ENCODE measurements at regions not wholly inside any gene's neighbourhood (a gene's known extent, or its start where the extent isn't known, plus 50 kb on each side); places are given as distances from the start of the nearest gene placed in this dataset.

DNA sequence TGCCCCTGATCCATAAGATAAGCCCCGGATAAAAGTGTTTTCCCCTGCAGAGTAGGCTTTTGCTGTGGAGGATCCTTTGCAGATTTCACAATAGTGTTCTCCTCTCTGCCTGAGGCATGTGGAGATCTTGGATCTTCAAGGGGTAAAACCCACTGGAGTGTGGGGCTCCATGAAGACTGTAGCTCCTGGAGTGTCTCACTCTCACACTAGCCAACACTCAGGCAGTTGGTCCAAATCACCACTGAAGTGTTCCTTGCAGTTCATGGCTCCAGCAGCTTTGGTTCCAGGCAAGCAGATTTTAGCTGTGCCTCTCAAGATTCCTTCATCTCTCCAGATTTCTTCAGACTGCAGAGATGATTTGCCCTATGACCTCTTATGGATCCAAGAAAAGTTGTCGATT, 665.3 kb downstream of the TNS3 start:
- Mint-ChIP-seq H3K27me3 (ENCODE audit: low read depth) (no peaks in the 10 kb centered on the region), H3K4me1 (no peaks in the 10 kb centered on the region), H3K36me3 (no peaks in the 10 kb centered on the region), H3K9me3 (peaks cover 16% of the 10 kb centered on the region), H3K4me3 (no peak overlapping the region), H3K27ac (no peak overlapping the region)
- POLR2A ChIA-PET, result no interaction called here
- TF ChIP-seq TCF7 (CRISPR knock-in tag; IDR thresholded peaks at IDR 0.05; ENCODE audit: low read depth) (no peak), GRHL2 (CRISPR knock-in tag; IDR thresholded peaks at IDR 0.05; ENCODE audit: insufficient replicate concordance, severe bottlenecking) (no peak), FOXP1 (CRISPR knock-in tag; IDR thresholded peaks at IDR 0.05; ENCODE audit: borderline replicate concordance) (no peak), ELF4 (CRISPR knock-in tag; IDR thresholded peaks at IDR 0.05; ENCODE audit: low read depth) (no peak)
- TF ChIP-seq, protein P1, sequence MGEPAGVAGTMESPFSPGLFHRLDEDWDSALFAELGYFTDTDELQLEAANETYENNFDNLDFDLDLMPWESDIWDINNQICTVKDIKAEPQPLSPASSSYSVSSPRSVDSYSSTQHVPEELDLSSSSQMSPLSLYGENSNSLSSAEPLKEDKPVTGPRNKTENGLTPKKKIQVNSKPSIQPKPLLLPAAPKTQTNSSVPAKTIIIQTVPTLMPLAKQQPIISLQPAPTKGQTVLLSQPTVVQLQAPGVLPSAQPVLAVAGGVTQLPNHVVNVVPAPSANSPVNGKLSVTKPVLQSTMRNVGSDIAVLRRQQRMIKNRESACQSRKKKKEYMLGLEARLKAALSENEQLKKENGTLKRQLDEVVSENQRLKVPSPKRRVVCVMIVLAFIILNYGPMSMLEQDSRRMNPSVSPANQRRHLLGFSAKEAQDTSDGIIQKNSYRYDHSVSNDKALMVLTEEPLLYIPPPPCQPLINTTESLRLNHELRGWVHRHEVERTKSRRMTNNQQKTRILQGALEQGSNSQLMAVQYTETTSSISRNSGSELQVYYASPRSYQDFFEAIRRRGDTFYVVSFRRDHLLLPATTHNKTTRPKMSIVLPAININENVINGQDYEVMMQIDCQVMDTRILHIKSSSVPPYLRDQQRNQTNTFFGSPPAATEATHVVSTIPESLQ (CRISPR knock-in tag; IDR thresholded peaks at IDR 0.05), result no peak
- CTCF ChIA-PET, result no interaction called here
- ATAC-seq, result no peak
- DNase-seq (ENCODE audit: low spot score), result no peak

DNA sequence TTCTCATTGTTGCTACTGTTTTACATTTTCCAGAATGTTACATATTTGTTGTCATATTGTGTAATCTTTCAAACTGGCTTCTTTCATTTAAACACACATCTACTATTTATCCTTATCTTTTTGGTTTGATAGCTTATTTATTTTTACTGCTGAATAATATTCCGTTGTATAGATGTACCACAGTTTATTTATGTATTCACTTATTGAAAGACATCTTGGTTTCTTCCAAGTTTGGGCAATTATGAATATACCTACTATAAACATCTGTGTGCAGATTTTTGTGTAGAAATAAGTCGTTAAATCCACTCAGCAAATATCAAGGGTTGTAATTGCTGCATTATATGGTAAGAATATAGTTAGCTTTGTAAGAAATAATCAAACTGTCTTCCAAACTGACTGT, 669.2 kb downstream of the TNS3 start:
- ATAC-seq (no peak), DNase-seq (ENCODE audit: low spot score) (no peak)
- TF ChIP-seq, protein P2, sequence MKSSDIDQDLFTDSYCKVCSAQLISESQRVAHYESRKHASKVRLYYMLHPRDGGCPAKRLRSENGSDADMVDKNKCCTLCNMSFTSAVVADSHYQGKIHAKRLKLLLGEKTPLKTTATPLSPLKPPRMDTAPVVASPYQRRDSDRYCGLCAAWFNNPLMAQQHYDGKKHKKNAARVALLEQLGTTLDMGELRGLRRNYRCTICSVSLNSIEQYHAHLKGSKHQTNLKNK (CRISPR knock-in tag; IDR thresholded peaks at IDR 0.05), result no peak
- TF ChIP-seq, protein P3, sequence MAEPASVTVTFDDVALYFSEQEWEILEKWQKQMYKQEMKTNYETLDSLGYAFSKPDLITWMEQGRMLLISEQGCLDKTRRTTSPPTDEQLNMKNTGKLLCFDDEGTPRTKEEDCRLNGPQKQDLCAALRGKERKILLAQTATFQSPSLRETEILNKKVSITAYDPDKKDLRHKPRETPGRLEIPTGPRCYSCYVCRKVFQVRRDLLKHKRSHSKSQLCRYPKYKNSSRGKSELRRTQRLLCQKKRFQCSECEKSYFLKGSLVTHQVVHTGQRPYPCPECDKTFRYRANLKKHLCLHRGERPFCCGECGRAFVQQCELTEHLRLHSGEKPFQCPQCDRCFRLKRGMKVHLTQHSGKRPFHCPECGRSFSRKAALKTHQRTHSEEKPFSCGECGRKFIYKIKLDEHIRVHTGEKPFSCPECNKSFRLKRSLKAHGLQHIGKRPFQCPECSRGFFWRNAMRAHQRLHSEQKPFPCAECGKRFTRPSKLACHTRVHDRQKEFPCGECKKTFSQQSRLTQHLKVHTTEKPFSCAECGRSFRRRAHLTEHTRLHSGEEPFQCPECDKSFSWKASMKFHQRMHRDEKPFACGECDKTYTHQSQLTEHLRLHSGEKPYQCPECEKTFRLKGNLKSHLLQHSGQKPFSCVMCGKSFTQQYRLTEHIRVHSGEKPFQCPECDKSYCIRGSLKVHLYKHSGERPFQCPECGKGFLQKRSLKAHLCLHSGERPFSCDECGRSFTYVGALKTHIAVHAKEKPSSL (CRISPR knock-in tag; conservative IDR thresholded peaks at IDR 0.05), result no peak
- TF ChIP-seq TCF7 (CRISPR knock-in tag; IDR thresholded peaks at IDR 0.05; ENCODE audit: low read depth) (no peak), TEAD1 (CRISPR knock-in tag; IDR thresholded peaks at IDR 0.05) (no peak), TP53 (CRISPR knock-in tag; IDR thresholded peaks at IDR 0.05) (no peak), NR2C2 (CRISPR knock-in tag; IDR thresholded peaks at IDR 0.05) (no peak)
- TF ChIP-seq, protein P4, sequence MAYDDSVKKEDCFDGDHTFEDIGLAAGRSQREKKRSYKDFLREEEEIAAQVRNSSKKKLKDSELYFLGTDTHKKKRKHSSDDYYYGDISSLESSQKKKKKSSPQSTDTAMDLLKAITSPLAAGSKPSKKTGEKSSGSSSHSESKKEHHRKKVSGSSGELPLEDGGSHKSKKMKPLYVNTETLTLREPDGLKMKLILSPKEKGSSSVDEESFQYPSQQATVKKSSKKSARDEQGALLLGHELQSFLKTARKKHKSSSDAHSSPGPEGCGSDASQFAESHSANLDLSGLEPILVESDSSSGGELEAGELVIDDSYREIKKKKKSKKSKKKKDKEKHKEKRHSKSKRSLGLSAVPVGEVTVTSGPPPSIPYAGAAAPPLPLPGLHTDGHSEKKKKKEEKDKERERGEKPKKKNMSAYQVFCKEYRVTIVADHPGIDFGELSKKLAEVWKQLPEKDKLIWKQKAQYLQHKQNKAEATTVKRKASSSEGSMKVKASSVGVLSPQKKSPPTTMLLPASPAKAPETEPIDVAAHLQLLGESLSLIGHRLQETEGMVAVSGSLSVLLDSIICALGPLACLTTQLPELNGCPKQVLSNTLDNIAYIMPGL (CRISPR knock-in tag; IDR thresholded peaks at IDR 0.05), result no peak
- Mint-ChIP-seq H3K4me1 (no peaks in the 10 kb centered on the region; the same call in 1 of the 2 replicates), H3K4me3 (no peak overlapping the region), H3K27ac (no peak overlapping the region), H3K9me3 (peaks cover 23% of the 10 kb centered on the region), H3K36me3 (no peaks in the 10 kb centered on the region), H3K27me3 (ENCODE audit: low read depth) (no peaks in the 10 kb centered on the region; the same call in 1 of the 2 replicates)
- ChIA-PET POLR2A (no interaction called here), CTCF (no interaction called here)

DNA sequence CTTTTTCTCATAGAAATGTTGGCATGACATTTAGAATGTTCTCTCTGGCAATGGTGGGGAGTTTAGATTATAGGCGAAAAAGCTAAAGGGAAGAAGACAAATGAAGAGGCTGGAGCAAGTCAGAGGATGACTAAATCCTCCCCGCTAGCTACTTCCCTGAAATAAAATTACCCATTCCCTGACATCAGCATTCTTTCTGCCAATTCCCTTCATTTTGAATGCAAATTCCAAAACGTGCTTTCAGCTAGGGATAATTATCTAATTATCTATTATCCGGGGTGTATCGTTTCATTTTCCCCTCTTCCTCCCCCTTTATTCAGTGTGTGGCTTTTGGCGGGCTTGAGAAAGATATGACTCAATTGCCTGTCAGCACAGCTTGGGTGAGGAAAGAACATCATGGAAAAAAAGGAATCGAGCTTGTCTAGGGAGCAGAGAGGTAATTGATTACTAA, 672.3 kb downstream of the TNS3 start:
- H3K36me3 Mint-ChIP-seq, result no peaks in the 10 kb centered on the region
- no peak overlapping the region for H3K27ac Mint-ChIP-seq
- ATAC-seq, result no peak
- peaks cover 19% of the 10 kb centered on the region for H3K9me3 Mint-ChIP-seq
- no peak for DNase-seq (ENCODE audit: low spot score)
- no peaks in the 10 kb centered on the region; the same call in 1 of the 2 replicates for H3K27me3 Mint-ChIP-seq (ENCODE audit: low read depth)
- no peaks in the 10 kb centered on the region; the same call in 1 of the 2 replicates for H3K4me1 Mint-ChIP-seq
- H3K4me3 Mint-ChIP-seq, result no peak overlapping the region
- TF ChIP-seq, protein P5, sequence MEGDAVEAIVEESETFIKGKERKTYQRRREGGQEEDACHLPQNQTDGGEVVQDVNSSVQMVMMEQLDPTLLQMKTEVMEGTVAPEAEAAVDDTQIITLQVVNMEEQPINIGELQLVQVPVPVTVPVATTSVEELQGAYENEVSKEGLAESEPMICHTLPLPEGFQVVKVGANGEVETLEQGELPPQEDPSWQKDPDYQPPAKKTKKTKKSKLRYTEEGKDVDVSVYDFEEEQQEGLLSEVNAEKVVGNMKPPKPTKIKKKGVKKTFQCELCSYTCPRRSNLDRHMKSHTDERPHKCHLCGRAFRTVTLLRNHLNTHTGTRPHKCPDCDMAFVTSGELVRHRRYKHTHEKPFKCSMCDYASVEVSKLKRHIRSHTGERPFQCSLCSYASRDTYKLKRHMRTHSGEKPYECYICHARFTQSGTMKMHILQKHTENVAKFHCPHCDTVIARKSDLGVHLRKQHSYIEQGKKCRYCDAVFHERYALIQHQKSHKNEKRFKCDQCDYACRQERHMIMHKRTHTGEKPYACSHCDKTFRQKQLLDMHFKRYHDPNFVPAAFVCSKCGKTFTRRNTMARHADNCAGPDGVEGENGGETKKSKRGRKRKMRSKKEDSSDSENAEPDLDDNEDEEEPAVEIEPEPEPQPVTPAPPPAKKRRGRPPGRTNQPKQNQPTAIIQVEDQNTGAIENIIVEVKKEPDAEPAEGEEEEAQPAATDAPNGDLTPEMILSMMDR (IDR thresholded peaks at IDR 0.05), result no peak
- TF ChIP-seq, protein P6, sequence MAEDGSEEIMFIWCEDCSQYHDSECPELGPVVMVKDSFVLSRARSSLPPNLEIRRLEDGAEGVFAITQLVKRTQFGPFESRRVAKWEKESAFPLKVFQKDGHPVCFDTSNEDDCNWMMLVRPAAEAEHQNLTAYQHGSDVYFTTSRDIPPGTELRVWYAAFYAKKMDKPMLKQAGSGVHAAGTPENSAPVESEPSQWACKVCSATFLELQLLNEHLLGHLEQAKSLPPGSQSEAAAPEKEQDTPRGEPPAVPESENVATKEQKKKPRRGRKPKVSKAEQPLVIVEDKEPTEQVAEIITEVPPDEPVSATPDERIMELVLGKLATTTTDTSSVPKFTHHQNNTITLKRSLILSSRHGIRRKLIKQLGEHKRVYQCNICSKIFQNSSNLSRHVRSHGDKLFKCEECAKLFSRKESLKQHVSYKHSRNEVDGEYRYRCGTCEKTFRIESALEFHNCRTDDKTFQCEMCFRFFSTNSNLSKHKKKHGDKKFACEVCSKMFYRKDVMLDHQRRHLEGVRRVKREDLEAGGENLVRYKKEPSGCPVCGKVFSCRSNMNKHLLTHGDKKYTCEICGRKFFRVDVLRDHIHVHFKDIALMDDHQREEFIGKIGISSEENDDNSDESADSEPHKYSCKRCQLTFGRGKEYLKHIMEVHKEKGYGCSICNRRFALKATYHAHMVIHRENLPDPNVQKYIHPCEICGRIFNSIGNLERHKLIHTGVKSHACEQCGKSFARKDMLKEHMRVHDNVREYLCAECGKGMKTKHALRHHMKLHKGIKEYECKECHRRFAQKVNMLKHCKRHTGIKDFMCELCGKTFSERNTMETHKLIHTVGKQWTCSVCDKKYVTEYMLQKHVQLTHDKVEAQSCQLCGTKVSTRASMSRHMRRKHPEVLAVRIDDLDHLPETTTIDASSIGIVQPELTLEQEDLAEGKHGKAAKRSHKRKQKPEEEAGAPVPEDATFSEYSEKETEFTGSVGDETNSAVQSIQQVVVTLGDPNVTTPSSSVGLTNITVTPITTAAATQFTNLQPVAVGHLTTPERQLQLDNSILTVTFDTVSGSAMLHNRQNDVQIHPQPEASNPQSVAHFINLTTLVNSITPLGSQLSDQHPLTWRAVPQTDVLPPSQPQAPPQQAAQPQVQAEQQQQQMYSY (CRISPR knock-in tag; IDR thresholded peaks at IDR 0.05), result no peak
- TF ChIP-seq GABPB1 (CRISPR knock-in tag; IDR thresholded peaks at IDR 0.05), result no peak
- TF ChIP-seq, protein P7, sequence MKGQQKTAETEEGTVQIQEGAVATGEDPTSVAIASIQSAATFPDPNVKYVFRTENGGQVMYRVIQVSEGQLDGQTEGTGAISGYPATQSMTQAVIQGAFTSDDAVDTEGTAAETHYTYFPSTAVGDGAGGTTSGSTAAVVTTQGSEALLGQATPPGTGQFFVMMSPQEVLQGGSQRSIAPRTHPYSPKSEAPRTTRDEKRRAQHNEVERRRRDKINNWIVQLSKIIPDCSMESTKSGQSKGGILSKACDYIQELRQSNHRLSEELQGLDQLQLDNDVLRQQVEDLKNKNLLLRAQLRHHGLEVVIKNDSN (CRISPR knock-in tag; IDR thresholded peaks at IDR 0.05), result no peak
- ChIA-PET CTCF (no interaction called here), POLR2A (no interaction called here)
